Esophagus squamous epithelium (tissue), 5 donors: ENCODE measurements at regions not wholly inside any gene's neighbourhood (a gene's known extent, or its start where the extent isn't known, plus 50 kb on each side); places are given as distances from the start of the nearest gene placed in this dataset.

Source experiments
- DNase-seq: peaks from one replicate; lab custom pipeline; 2025; lab: John Stamatoyannopoulos, UW
- H3K27ac ChIP-seq, 4 donors: fragments of 200-600 bp; sonication (generic); one replicate each; pipeline ENCODE4 v1.5.1; 2016 to 2019; ENCODE audit warnings: mild to moderate bottlenecking in 1 of 4
- H3K27me3 ChIP-seq, 4 donors: fragments of 200-600 bp; sonication (generic); 1 replicate in 3 of 4; 2 replicates in 1 of 4; pipeline versions ENCODE4 v1.5.1 to v1.6.0; 2017 to 2021; ENCODE audit warnings: antibody characterized with exemption in 1 of 4
- H3K36me3 ChIP-seq, 3 donors: fragments of 200-600 bp; sonication (generic); one replicate each; pipeline ENCODE4 v1.5.1; 2016 to 2019
- H3K4me1 ChIP-seq, 3 donors: fragments of 200-600 bp; sonication (generic); one replicate each; pipeline ENCODE4 v1.5.1; 2017 to 2019
- H3K4me3 ChIP-seq, 4 donors: fragments of 200-600 bp; sonication (generic); 1 replicate in 3 of 4; 2 replicates in 1 of 4; pipeline ENCODE4 v1.5.1; 2016 to 2019; ENCODE audit warnings: mild to moderate bottlenecking in 2 of 4, moderate library complexity in 1 of 4
- H3K9me3 ChIP-seq, 3 donors: fragments of 200-600 bp; sonication (generic); one replicate each; pipeline ENCODE4 v1.5.1; 2016 to 2019
- CTCF ChIP-seq, 6 experiments: fragments of 450-650 bp in 4 of 6; fragments of 200-600 bp in 2 of 6; sonication (generic) in 2 of 6; IDR thresholded peaks; one replicate each; pipeline ENCODE4 v1.5.1; 2016 to 2019; ENCODE audit warnings: antibody characterized with exemption in 6 of 6, mild to moderate bottlenecking in 4 of 6, moderate library complexity in 4 of 6
- POLR2A ChIP-seq, 4 donors: fragments of 450-650 bp; IDR thresholded peaks; one replicate each; pipeline ENCODE4 v1.6.1; 2017; ENCODE audit warnings: antibody characterized with exemption in 4 of 4, mild to moderate bottlenecking in 4 of 4, moderate library complexity in 3 of 4
- WGBS, 2 donors: methylation state at CpG; one replicate each; pipeline ENCODE4 v1.1.5; 2018; 5-methylcytosine and 5-hydroxymethylcytosine counted together
- intact Hi-C: fragments of 100-400 bp; cut with DNase I; formaldehyde crosslinking; loops from one replicate; pipeline ENCODE4 v1.15.0; 2022
- donor health status: DM: yes; HTN: yes; CAD: no.

GRCh38 chr20:61023612-61024011 lies 228.4 kb upstream of the CDH4 start:
- Histone ChIP-seq H3K27ac (no peak overlapping the region), H3K4me1 (no peaks in the 10 kb centered on the region), H3K4me3 (no peak overlapping the region), H3K36me3 (no peaks in the 10 kb centered on the region), H3K27me3 (no peaks in the 10 kb centered on the region), H3K9me3 (peaks cover 0 to 12% (median 0%) of the 10 kb centered on the region in 3 donors)
- WGBS, 2 donors: 100% methylated on average over 1 of the region's 29 CpGs; no CpG with 5 or more reads in 1 of the 2 donors
- intact Hi-C loops: no loop called here
- no peak for DNase-seq
- TF ChIP-seq CTCF (IDR thresholded peaks at IDR 0.05): no peak

GRCh38 chr20:61024390-61024789 lies 227.7 kb upstream of the CDH4 start:
- Histone ChIP-seq H3K4me3 (no peak overlapping the region), H3K4me1 (no peaks in the 10 kb centered on the region), H3K27ac (no peak overlapping the region), H3K9me3 (peaks cover 0 to 8% (median 0%) of the 10 kb centered on the region in 3 donors), H3K36me3 (no peaks in the 10 kb centered on the region), H3K27me3 (no peaks in the 10 kb centered on the region)
- WGBS, 2 donors: 80 to 83% methylated on average over 10 of the region's 11 CpGs
- no peak for TF ChIP-seq CTCF (IDR thresholded peaks at IDR 0.05)
- TF ChIP-seq POLR2A (IDR thresholded peaks at IDR 0.05): no peak
- intact Hi-C loops: no loop called here
- DNase-seq: no peak

- intact Hi-C loops: no loop called here
- TF ChIP-seq POLR2A (IDR thresholded peaks at IDR 0.05): no peak
- TF ChIP-seq CTCF (IDR thresholded peaks at IDR 0.05): no peak
Measured at GRCh38 chr20:61025536-61025935, 226.5 kb upstream of the CDH4 start.

GRCh38 chr20:61026173-61026572 lies 225.9 kb upstream of the CDH4 start:
- WGBS, 2 donors: 86 to 90% methylated on average over 6 of the region's 6 CpGs
- H3K4me3 ChIP-seq: no peak overlapping the region
- H3K9me3 ChIP-seq: peaks cover 0 to 6% (median 0%) of the 10 kb centered on the region in 3 donors
- no peaks in the 10 kb centered on the region for H3K36me3 ChIP-seq
- no peaks in the 10 kb centered on the region for H3K4me1 ChIP-seq
- intact Hi-C loops: no loop called here
- no peak for DNase-seq
- TF ChIP-seq POLR2A (IDR thresholded peaks at IDR 0.05) (no peak), CTCF (IDR thresholded peaks at IDR 0.05) (no peak)
- no peaks in the 10 kb centered on the region for H3K27me3 ChIP-seq
- H3K27ac ChIP-seq: no peak overlapping the region

More at GRCh38 chr20:61025536-61025935, 226.5 kb upstream of the CDH4 start:
- WGBS, 2 donors: 82 to 89% methylated on average over 8 to 10 of the region's 10 CpGs
- DNase-seq: no peak
- Histone ChIP-seq H3K9me3 (peaks cover 0 to 6% (median 0%) of the 10 kb centered on the region in 3 donors), H3K27me3 (no peaks in the 10 kb centered on the region), H3K4me1 (no peaks in the 10 kb centered on the region), H3K27ac (no peak overlapping the region), H3K36me3 (no peaks in the 10 kb centered on the region), H3K4me3 (no peak overlapping the region)

- WGBS, 2 donors: 69 to 77% methylated on average over 5 of the region's 5 CpGs
- Histone ChIP-seq H3K4me1 (no peaks in the 10 kb centered on the region), H3K27me3 (no peaks in the 10 kb centered on the region), H3K4me3 (no peak overlapping the region), H3K36me3 (no peaks in the 10 kb centered on the region), H3K9me3 (peaks cover 0 to 6% (median 0%) of the 10 kb centered on the region in 3 donors), H3K27ac (no peak overlapping the region)
- intact Hi-C loops: no loop called here
- DNase-seq: no peak
- TF ChIP-seq CTCF (IDR thresholded peaks at IDR 0.05) (no peak), POLR2A (IDR thresholded peaks at IDR 0.05) (no peak)
Measured at GRCh38 chr20:61026731-61027130, 225.3 kb upstream of the CDH4 start.
